SK-N-SH treated with all-trans-retinoic acid at 6 μM for 48 hours (cell line): ENCODE measurements at regions not wholly inside any gene's neighbourhood (a gene's known extent, or its start where the extent isn't known, plus 50 kb on each side); places are given as distances from the start of the nearest gene placed in this dataset.

Experiments
- ESRRG ChIP-seq: fragments of 250-450 bp; sonication (Bioruptor Pico); IDR thresholded peaks from 2 replicates; pipeline ENCODE4 v1.6.1; 2021; ENCODE audit warnings: mild to moderate bottlenecking
- ISL1 ChIP-seq: fragments of 250-450 bp; sonication (Bioruptor Pico); IDR thresholded peaks from 2 replicates; pipeline ENCODE4 v2.1.2; 2022; ENCODE audit warnings: mild to moderate bottlenecking, moderate library complexity
- ZFP3 ChIP-seq: fragments of 250-450 bp; sonication (Bioruptor Pico); IDR thresholded peaks from 2 replicates; pipeline ENCODE4 v1.5.0; 2020; ENCODE audit warnings: mild to moderate bottlenecking, moderate library complexity

DNA sequence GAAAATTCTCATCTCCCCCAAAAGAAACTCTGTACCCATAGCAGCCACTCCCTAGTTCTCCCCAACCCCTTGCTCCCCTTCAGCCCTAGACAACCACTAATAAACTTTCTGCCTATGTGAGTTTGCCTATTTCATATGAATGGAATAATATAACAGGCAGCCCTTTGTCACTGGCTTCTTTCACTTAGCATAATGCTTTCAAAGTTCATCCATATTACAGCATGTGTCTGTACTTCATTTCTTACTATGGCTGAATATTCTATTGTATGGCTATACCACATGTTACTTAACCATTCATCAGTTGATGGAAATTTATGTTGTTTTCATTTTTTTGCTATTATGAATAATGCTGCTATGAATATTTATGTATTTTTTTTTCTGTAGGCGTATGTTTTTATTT is 442.9 kb downstream of the SLC4A3 start:
- TF ChIP-seq ESRRG (no peak), ZFP3 (no peak), ISL1 (no peak)
